NB4 (cell line): ENCODE measurements at regions not wholly inside any gene's neighbourhood (a gene's known extent, or its start where the extent isn't known, plus 50 kb on each side); places are given as distances from the start of the nearest gene placed in this dataset.
A peak's percentile ranks its signal among the peaks of the same experiment; 100 is the strongest.
"Not testable (repeated sequence)": the region's sequence is repeated elsewhere in the genome, so short reads cannot be mapped to it uniquely, and the experiment has no call there.

ENCODE experiments used
- DNase-seq: peaks from one replicate; pipeline ENCODE4 v3.0.0; 2010; ENCODE audit warnings: low read depth
- H3K4me3 ChIP-seq: one replicate; pipeline ENCODE4 v1.5.1; 2011; ENCODE audit warnings: mild to moderate bottlenecking, low read depth, low read length, moderate library complexity

DNA sequence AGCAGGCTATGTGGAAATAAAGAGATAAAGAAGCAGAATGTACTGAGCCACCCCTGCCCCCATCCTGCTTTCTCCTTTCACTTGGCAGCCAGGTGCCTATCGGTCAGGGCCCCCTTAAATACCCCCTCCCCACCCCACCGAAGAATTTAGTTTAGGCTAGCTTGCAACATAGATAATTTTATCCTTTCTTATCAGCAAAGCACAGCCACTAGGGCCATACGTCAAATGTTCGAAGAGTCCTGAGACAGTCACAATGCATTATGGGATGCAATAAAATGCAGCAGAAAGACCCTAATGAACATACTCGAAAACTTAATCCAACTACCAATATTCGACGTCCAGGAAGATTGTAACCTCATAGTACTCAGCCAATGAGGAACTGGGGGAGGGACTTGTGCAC, 71.4 kb downstream of the ZNF195 start:
- not testable (repeated sequence) for DNase-seq, H3K4me3 ChIP-seq

DNA sequence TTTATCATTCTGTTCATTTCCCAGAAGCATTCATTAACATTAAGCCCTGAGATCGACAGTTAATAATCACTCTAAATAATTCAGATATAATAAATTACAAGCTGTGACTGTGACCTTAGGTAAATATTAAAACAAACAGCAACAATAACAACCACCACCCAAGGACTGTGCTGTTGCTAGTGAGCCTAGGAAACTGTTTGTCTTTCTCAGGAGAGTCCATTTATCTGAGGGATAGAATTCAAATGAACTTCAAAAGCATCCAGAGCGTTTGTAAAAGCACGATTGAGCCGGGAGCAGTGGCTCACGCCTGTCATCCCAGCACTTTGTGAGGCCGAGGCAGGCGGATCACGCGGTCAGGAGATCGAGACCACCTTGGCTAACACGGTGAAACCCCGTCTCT, 68.8 kb upstream of the MRGPRE start:
- H3K4me3 ChIP-seq, DNase-seq: not testable (repeated sequence)

DNA sequence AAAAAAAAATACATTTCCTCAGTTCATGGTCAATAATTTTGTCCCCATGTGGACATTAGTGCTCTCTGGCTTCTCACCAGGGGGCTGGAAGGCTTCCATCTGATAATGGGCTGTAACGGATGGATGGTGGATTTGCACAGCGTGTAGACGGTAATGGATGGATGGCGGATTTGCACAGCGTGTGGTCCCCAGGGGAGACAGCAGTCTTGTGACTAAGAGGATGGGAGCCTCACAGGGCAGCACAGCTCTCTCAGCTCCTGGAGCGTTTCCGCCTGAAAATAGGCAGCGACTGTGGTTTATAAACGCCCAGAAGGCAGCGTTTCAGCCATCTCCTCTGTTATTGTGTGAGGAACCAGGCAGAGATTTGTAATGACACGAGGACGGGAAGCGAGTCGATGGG, 68.4 kb upstream of the MRGPRE start:
- not testable (repeated sequence) for H3K4me3 ChIP-seq, DNase-seq

DNA sequence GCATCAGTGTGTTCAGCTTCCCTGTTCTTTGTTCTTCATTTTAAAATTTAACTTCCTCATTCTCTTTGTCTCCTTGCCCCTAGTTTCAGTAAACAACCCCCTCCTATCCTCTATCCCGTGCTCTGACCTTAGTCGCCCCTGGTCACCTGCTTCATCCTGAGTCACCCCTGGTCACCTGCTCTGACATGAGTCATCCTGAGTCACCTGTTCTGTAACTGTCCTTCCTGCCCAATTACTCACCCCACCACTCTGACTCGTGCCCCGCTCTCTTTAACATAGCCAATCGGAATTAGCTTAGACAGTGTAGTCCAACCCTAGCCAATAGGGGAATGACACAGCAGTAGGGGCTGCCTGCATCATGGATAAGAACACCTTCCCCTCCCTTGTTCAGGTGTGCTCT, 65.6 kb upstream of the MRGPRE start:
- not testable (repeated sequence) for H3K4me3 ChIP-seq
- peak; percentile 7 for DNase-seq

DNA sequence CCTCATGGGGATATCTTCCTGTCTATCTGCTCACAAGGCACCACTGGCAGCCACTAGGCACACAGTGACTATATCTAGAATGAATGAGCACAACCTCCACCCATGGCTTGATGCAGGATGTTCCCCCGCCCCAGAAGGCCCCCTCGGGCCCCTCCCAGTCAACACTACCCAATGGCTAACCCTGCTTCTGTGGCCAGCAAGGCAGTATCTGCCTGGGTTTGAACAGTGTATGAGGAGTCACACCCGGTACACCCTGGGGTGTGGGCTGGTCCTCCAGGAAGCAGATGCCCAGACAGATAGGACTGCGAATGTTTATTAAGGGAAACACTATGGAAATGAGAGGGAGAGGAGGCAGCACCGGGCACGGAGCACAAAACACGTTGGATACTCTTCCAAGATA, 58.3 kb upstream of the MRGPRE start:
- not testable (repeated sequence) for H3K4me3 ChIP-seq, DNase-seq

- not testable (repeated sequence) for H3K4me3 ChIP-seq
Measured at GRCh38 chr11:3287326-3287905, 55.2 kb upstream of the MRGPRE start.

GRCh38 chr11:3285261-3285660, 53.0 kb upstream of the MRGPRE start:
- H3K4me3 ChIP-seq, DNase-seq: not testable (repeated sequence)

More at GRCh38 chr11:3287326-3287905, 55.2 kb upstream of the MRGPRE start:
- not testable (repeated sequence) for DNase-seq

GRCh38 chr11:3284248-3284647, 52.0 kb upstream of the MRGPRE start:
- DNase-seq, H3K4me3 ChIP-seq: not testable (repeated sequence)

- DNase-seq, H3K4me3 ChIP-seq: not testable (repeated sequence)
Measured at GRCh38 chr11:3282692-3283091, 50.5 kb upstream of the MRGPRE start.
